H9 (cell line): ENCODE measurements at regions not wholly inside any gene's neighbourhood (a gene's known extent, or its start where the extent isn't known, plus 50 kb on each side); places are given as distances from the start of the nearest gene placed in this dataset.

Source experiments
- DNase-seq: peaks from one replicate; pipeline ENCODE4 v3.0.0-alpha.2; 2017
- H2AFZ ChIP-seq: one replicate; pipeline ENCODE4 v1.6.1; 2013; ENCODE audit warnings: mild to moderate bottlenecking, low read length, control low read depth, moderate library complexity
- H2AK5ac ChIP-seq: 2 replicates; pipeline ENCODE4 v1.6.1; 2013; ENCODE audit warnings: low read length, control low read depth, mixed read lengths; ENCODE audit not compliant: insufficient read length
- H2BK120ac ChIP-seq: one replicate; pipeline ENCODE4 v1.6.1; 2013; ENCODE audit warnings: low read depth, mild to moderate bottlenecking, low read length, control low read depth, inconsistent platforms; ENCODE audit not compliant: poor library complexity, severe bottlenecking
- H2BK12ac ChIP-seq: 2 replicates; pipeline ENCODE4 v1.6.1; 2013; ENCODE audit warnings: low read length, control low read depth, mixed read lengths, low read depth; ENCODE audit not compliant: insufficient read length
- H2BK15ac ChIP-seq: 2 replicates; pipeline ENCODE4 v1.6.1; 2013; ENCODE audit warnings: low read depth, low read length, control low read depth
- H2BK20ac ChIP-seq: one replicate; pipeline ENCODE4 v1.6.1; 2013; ENCODE audit warnings: low read depth, mild to moderate bottlenecking, low read length, control low read depth, inconsistent platforms; ENCODE audit not compliant: poor library complexity, severe bottlenecking
- H2BK5ac ChIP-seq: 2 replicates; pipeline ENCODE4 v1.6.1; 2013; ENCODE audit warnings: low read length, control low read depth, mixed read lengths; ENCODE audit not compliant: insufficient read length
- H3K14ac ChIP-seq: 2 replicates; pipeline ENCODE4 v1.6.1; 2013; ENCODE audit warnings: low read length, control low read depth; ENCODE audit not compliant: insufficient read depth
- H3K18ac ChIP-seq: 2 replicates; pipeline ENCODE4 v1.6.1; 2013; ENCODE audit warnings: low read depth, mild to moderate bottlenecking, mixed read lengths, low read length, control low read depth; ENCODE audit not compliant: insufficient read length
- H3K23ac ChIP-seq: 2 replicates; pipeline ENCODE4 v1.6.1; 2013; ENCODE audit warnings: low read length, control low read depth, mixed read lengths, low read depth; ENCODE audit not compliant: insufficient read length
- H3K23me2 ChIP-seq: 2 replicates; pipeline ENCODE4 v1.6.1; 2013; ENCODE audit warnings: low read depth, mild to moderate bottlenecking, mixed read lengths, low read length, control low read depth; ENCODE audit not compliant: insufficient read length, poor library complexity, severe bottlenecking
- H3K27ac ChIP-seq: 2 replicates; pipeline ENCODE4 v1.5.1; 2013; ENCODE audit warnings: low read length, control low read depth, mixed read lengths, low read depth; ENCODE audit not compliant: insufficient read length
- H3K27me3 ChIP-seq: 2 replicates; pipeline ENCODE4 v1.6.1; 2013; ENCODE audit warnings: low read length, control low read depth, inconsistent platforms; ENCODE audit not compliant: insufficient read depth
- H3K4ac ChIP-seq: 2 replicates; pipeline ENCODE4 v1.6.1; 2013; ENCODE audit warnings: low read depth, mild to moderate bottlenecking, control low read depth, inconsistent platforms, low read length, moderate library complexity
- H3K4me1 ChIP-seq: 2 replicates; pipeline ENCODE4 v1.6.1; 2013; ENCODE audit warnings: low read length, control low read depth, inconsistent platforms; ENCODE audit not compliant: insufficient read depth
- H3K4me2 ChIP-seq: 2 replicates; pipeline ENCODE4 v1.6.1; 2013; ENCODE audit warnings: low read length, control low read depth, mixed read lengths; ENCODE audit not compliant: insufficient read length, insufficient read depth
- H3K56ac ChIP-seq: 2 replicates; pipeline ENCODE4 v1.6.1; 2013; ENCODE audit warnings: low read depth, mild to moderate bottlenecking, mixed read lengths, low read length, control low read depth; ENCODE audit not compliant: insufficient read length
- H3K79me1 ChIP-seq: 2 replicates; pipeline ENCODE4 v1.6.1; 2013; ENCODE audit warnings: low read depth, mild to moderate bottlenecking, moderate library complexity, low read length, control low read depth, inconsistent platforms; ENCODE audit not compliant: insufficient read depth, poor library complexity, severe bottlenecking
- H3K79me2 ChIP-seq: 2 replicates; pipeline ENCODE4 v1.6.1; 2013; ENCODE audit warnings: low read length, control low read depth, inconsistent platforms; ENCODE audit not compliant: insufficient read depth
- H3K9ac ChIP-seq: 2 replicates; pipeline ENCODE4 v1.6.1; 2013; ENCODE audit warnings: low read length, control low read depth, mixed read lengths; ENCODE audit not compliant: insufficient read length; ENCODE audit errors: extremely low read depth
- H3K9me3 ChIP-seq: one replicate; pipeline ENCODE4 v1.6.1; 2013; ENCODE audit warnings: low read depth, low read length, inconsistent platforms; ENCODE audit not compliant: control insufficient read depth
- H3T11ph ChIP-seq: one replicate; pipeline ENCODE4 v1.6.1; 2013; ENCODE audit warnings: mild to moderate bottlenecking, low read length, control low read depth, inconsistent platforms
- H4K20me1 ChIP-seq: one replicate; pipeline ENCODE4 v1.6.1; 2013; ENCODE audit not compliant: control insufficient read depth, insufficient read length, insufficient read depth
- H4K5ac ChIP-seq: 2 replicates; pipeline ENCODE4 v1.6.1; 2013; ENCODE audit warnings: low read depth, mild to moderate bottlenecking, mixed read lengths, low read length, control low read depth; ENCODE audit not compliant: insufficient read length
- H4K8ac ChIP-seq: replicated peaks from 2 replicates; pipeline ENCODE4 v1.6.1; 2013; ENCODE audit warnings: low read length, control low read depth, mixed read lengths, low read depth; ENCODE audit not compliant: insufficient read length
- H4K91ac ChIP-seq: 2 replicates; pipeline ENCODE4 v1.6.1; 2013; ENCODE audit warnings: low read depth, mild to moderate bottlenecking, moderate library complexity, mixed read lengths, low read length, control low read depth; ENCODE audit not compliant: insufficient read length
- H3K27ac Mint-ChIP-seq, 3 experiments: 2 replicates in 2 of 3; 3 replicates in 1 of 3; pipeline ENCODE4 v1.8.0; 2020 to 2021; ENCODE audit warnings: mixed read lengths in 3 of 3, mild to moderate bottlenecking in 1 of 3, moderate library complexity in 1 of 3
- H3K27me3 Mint-ChIP-seq: 2 replicates; pipeline ENCODE4 v1.8.0; 2021; ENCODE audit warnings: low read depth, mild to moderate bottlenecking, moderate library complexity, mixed read lengths
- H3K36me3 Mint-ChIP-seq, 3 experiments: 2 replicates in 2 of 3; 3 replicates in 1 of 3; pipeline ENCODE4 v1.8.0; 2020 to 2021; ENCODE audit warnings: low read depth in 3 of 3, mixed read lengths in 3 of 3; ENCODE audit not compliant: insufficient read depth in 1 of 3
- H3K4me1 Mint-ChIP-seq, 2 experiments: 2 replicates each; pipeline ENCODE4 v1.8.0; 2020; ENCODE audit warnings: mixed read lengths in 2 of 2
- H3K4me3 Mint-ChIP-seq, 2 experiments: 2 replicates in 1 of 2; 3 replicates in 1 of 2; pipeline ENCODE4 v1.8.0; 2020 to 2021; ENCODE audit warnings: mild to moderate bottlenecking in 2 of 2, mixed read lengths in 2 of 2, moderate library complexity in 1 of 2
- H3K9me3 Mint-ChIP-seq, 2 experiments: 2 replicates in 1 of 2; 3 replicates in 1 of 2; pipeline ENCODE4 v1.8.0; 2020; ENCODE audit warnings: mild to moderate bottlenecking in 2 of 2, mixed read lengths in 2 of 2, moderate library complexity in 1 of 2
- WGBS: extraction: QIAGEN DNeasy Blood & Tissue Kit; methylation state at CpG from one replicate; pipeline ENCODE4 v1.1.7; 2013; ENCODE audit warnings: missing lambda C conversion rate, low lambda C conversion rate, mixed read lengths; ENCODE audit not compliant: insufficient read length; ENCODE audit errors: extremely low coverage; 5-methylcytosine and 5-hydroxymethylcytosine counted together
- TF ChIP-seq, protein P1 (sequence below): fragments of 200-600 bp; sonication (generic); conservative IDR thresholded peaks from 3 replicates; pipeline ENCODE4 v1.8.0; 2021; ENCODE audit warnings: antibody characterized with exemption, mild to moderate bottlenecking

DNA sequence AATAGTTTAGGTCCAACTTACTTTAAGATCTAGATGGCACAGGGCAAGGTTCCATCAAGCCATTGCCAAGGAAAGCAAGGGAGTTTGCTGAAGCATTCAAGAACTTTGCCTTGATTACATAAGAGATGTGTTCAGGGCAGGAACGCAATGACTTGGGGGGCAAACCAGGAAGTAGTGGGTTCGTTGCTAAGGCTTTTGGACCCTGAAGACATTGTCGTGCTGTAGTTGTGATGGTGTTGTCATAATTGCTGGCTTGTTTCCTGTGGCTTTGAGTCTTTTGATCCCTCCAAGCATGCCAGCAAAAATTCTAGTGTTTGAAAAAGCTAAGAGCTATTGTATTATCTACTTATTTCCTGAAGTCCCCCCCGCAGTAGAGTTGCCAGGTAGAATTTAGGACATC is 70.7 kb upstream of the HNF1B start:
- Histone ChIP-seq H3K9me3 (no peaks in the 10 kb centered on the region), H3K27ac (no peak overlapping the region), H3K9ac (no peak overlapping the region), H3K14ac (no peak overlapping the region), H3K79me2 (no peaks in the 10 kb centered on the region), H4K8ac (no peak overlapping the region), H2BK12ac (no peak overlapping the region), H3K4me2 (no peak overlapping the region), H2BK20ac (no peak overlapping the region), H2AK5ac (no peak overlapping the region), H3T11ph (no peak overlapping the region), H4K91ac (no peak overlapping the region), H3K18ac (no peak overlapping the region), H2BK5ac (no peak overlapping the region), H3K23ac (no peak overlapping the region), H3K27me3 (no peaks in the 10 kb centered on the region), H2AFZ (no peak overlapping the region), H4K5ac (no peak overlapping the region), H3K4ac (no peak overlapping the region), H3K4me1 (no peaks in the 10 kb centered on the region), H4K20me1 (no peaks in the 10 kb centered on the region), H3K79me1 (no peaks in the 10 kb centered on the region), H3K23me2 (no peaks in the 10 kb centered on the region), H2BK120ac (no peak overlapping the region), H3K56ac (no peak overlapping the region), H2BK15ac (no peak overlapping the region)
- no peak for DNase-seq
- H3K4me1 Mint-ChIP-seq = no peaks in the 10 kb centered on the region
- H3K4me3 Mint-ChIP-seq = no peak overlapping the region
- no peaks in the 10 kb centered on the region for H3K9me3 Mint-ChIP-seq
- no peak overlapping the region for H3K27ac Mint-ChIP-seq
- H3K36me3 Mint-ChIP-seq = no peaks in the 10 kb centered on the region
- TF ChIP-seq, protein P1, sequence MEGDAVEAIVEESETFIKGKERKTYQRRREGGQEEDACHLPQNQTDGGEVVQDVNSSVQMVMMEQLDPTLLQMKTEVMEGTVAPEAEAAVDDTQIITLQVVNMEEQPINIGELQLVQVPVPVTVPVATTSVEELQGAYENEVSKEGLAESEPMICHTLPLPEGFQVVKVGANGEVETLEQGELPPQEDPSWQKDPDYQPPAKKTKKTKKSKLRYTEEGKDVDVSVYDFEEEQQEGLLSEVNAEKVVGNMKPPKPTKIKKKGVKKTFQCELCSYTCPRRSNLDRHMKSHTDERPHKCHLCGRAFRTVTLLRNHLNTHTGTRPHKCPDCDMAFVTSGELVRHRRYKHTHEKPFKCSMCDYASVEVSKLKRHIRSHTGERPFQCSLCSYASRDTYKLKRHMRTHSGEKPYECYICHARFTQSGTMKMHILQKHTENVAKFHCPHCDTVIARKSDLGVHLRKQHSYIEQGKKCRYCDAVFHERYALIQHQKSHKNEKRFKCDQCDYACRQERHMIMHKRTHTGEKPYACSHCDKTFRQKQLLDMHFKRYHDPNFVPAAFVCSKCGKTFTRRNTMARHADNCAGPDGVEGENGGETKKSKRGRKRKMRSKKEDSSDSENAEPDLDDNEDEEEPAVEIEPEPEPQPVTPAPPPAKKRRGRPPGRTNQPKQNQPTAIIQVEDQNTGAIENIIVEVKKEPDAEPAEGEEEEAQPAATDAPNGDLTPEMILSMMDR = no peak
- no peaks in the 10 kb centered on the region for H3K27me3 Mint-ChIP-seq
- no CpG with 5 or more reads among the region's 4 CpGs for WGBS
